ENCODE measurements at regions not wholly inside any gene's neighbourhood (a gene's known extent, or its start where the extent isn't known, plus 50 kb on each side); places are given as distances from the start of the nearest gene placed in this dataset.

- Histone ChIP-seq H2AK5ac (ENCODE audit: low read depth, low read length) (no peak overlapping the region), H3K27me3 (replicated peaks in 1 of 4; ENCODE audit: control insufficient read depth in 3 of 4, extremely low read depth in 1 of 4, insufficient read depth in 3 of 4, low read length in 3 of 4) (peaks cover 0 to 2% (median 0%) of the 10 kb centered on the region in 4 experiments; a peak in 1 of 7 replicates), H3K9me3 (ENCODE audit: insufficient read depth in 2 of 2, low read depth in 1 of 2, low read length in 1 of 2) (no peaks in the 10 kb centered on the region), H2AFZ (ENCODE audit: low read length) (no peak overlapping the region), H2BK120ac (replicated peaks; ENCODE audit: low read depth, low read length) (no peak overlapping the region), H3K79me1 (ENCODE audit: low read depth, low read length) (no peaks in the 10 kb centered on the region), H3K23me2 (ENCODE audit: low read depth, low read length) (no peaks in the 10 kb centered on the region), H3K4me2 (ENCODE audit: insufficient read depth in 1 of 2, low read depth in 2 of 2, low read length in 2 of 2) (no peak overlapping the region), H4K8ac (ENCODE audit: extremely low read depth, insufficient read depth, low read length) (no peak overlapping the region), H3K27ac (ENCODE audit: low read depth, low read length) (no peak overlapping the region), H3K4me1 (replicated peaks in 1 of 4; ENCODE audit: control insufficient read depth in 3 of 4, insufficient read depth in 4 of 4, low read length in 3 of 4) (0 out of 7 replicates have a peak, but pooled peaks cover 0 to 3% (median 0%) of the 10 kb centered on the region in 4 experiments), H4K20me1 (replicated peaks in 1 of 2; ENCODE audit: control insufficient read depth in 1 of 2, insufficient read depth in 2 of 2, low read length in 2 of 2) (no peaks in the 10 kb centered on the region), H4K91ac (replicated peaks; ENCODE audit: insufficient read length, low read length) (no peak overlapping the region), H4K5ac (ENCODE audit: insufficient read length, low read depth, low read length) (no peak overlapping the region), H2BK12ac (ENCODE audit: low read depth, low read length) (no peak overlapping the region), H2BK15ac (ENCODE audit: low read length) (no peak overlapping the region), H3K4ac (replicated peaks; ENCODE audit: insufficient read length, low read depth, low read length) (no peak overlapping the region), H3K23ac (ENCODE audit: insufficient read length) (no peak overlapping the region), H3K14ac (ENCODE audit: insufficient read length) (no peak overlapping the region), H3K56ac (replicated peaks; ENCODE audit: insufficient read length, low read depth, low read length) (no peak overlapping the region), H2BK20ac (ENCODE audit: low read length) (no peak overlapping the region), H3K18ac (ENCODE audit: extremely low read depth, low read length) (no peak overlapping the region), H3K36me3 (ENCODE audit: control insufficient read depth in 2 of 4, insufficient read depth in 4 of 4, low read length in 3 of 4) (no peaks in the 10 kb centered on the region), H3K79me2 (ENCODE audit: control insufficient read depth in 1 of 2, insufficient read depth in 2 of 2, low read length in 2 of 2) (no peaks in the 10 kb centered on the region), H3K4me3 (ENCODE audit: extremely low read depth in 1 of 4, insufficient read depth in 2 of 4, low read depth in 3 of 4, low read length in 4 of 4) (no peak overlapping the region), H2BK5ac (ENCODE audit: low read depth, low read length) (no peak overlapping the region), H3K9ac (replicated peaks in 1 of 4; ENCODE audit: extremely low read depth in 1 of 4, low read depth in 3 of 4, low read length in 3 of 4) (no peak overlapping the region)
- no peak for FAIRE-seq
- 88% methylated on average over 2 of the region's 2 CpGs; no CpG with 5 or more reads in 1 of the 2 experiments for WGBS, 2 experiments (ENCODE audit: extremely low coverage in 1 of 2, insufficient coverage in 1 of 2, insufficient read length in 1 of 2, insufficient replicate concordance in 2 of 2, low coverage in 1 of 2, low lambda C conversion rate in 2 of 2, missing lambda C conversion rate in 1 of 2)
- CTCF ChIA-PET (ENCODE audit: partially characterized antibody): no interaction called here
- DNase-seq (ENCODE audit: low read depth in 1 of 2, low spot score in 2 of 2): no peak
- TF ChIP-seq SIRT6 (IDR thresholded peaks at IDR 0.05; ENCODE audit: low read length) (no peak), TAF1 (IDR thresholded peaks at IDR 0.05; ENCODE audit: low read depth, low read length) (no peak), CTCF (IDR thresholded peaks at IDR 0.05; ENCODE audit: control extremely low read depth in 1 of 3, insufficient read depth in 1 of 3, low read depth in 1 of 3, low read length in 3 of 3) (no peak), E2F6 (IDR thresholded peaks at IDR 0.05) (no peak), RFX5 (IDR thresholded peaks at IDR 0.05; ENCODE audit: borderline replicate concordance, low read depth, low read length) (no peak), GTF2F1 (IDR thresholded peaks at IDR 0.05; ENCODE audit: borderline replicate concordance, low read depth, low read length) (no peak), NRF1 (IDR thresholded peaks at IDR 0.05; ENCODE audit: low read depth, low read length) (no peak), EP300 (IDR thresholded peaks at IDR 0.05; ENCODE audit: borderline replicate concordance in 1 of 2, low read depth in 2 of 2, low read length in 2 of 2) (no peak), SRF (IDR thresholded peaks at IDR 0.05; ENCODE audit: low read depth, low read length) (no peak), TEAD4 (IDR thresholded peaks at IDR 0.05; ENCODE audit: low read depth, low read length) (no peak), SAP30 (IDR thresholded peaks at IDR 0.05; ENCODE audit: insufficient read depth, insufficient replicate concordance, low read length) (no peak), CEBPB (IDR thresholded peaks at IDR 0.05; ENCODE audit: low read depth, low read length) (no peak)
- POLR2A ChIA-PET (ENCODE audit: partially characterized antibody): interaction anchor here (0.6 kb wide), 1 partner anchor 352 kb away, joined by 3 read pairs; no protein-coding TSS in a partner anchor
Observed at GRCh38 chr6:81568973-81569372, 183.5 kb downstream of the TENT5A start.

All from H1 (cell line).